HG02610 (cell line): ENCODE measurements at regions not wholly inside any gene's neighbourhood (a gene's known extent, or its start where the extent isn't known, plus 50 kb on each side); places are given as distances from the start of the nearest gene placed in this dataset.
"Not testable (repeated sequence)": the region's sequence is repeated elsewhere in the genome, so short reads cannot be mapped to it uniquely, and the experiment has no call there.

Experiments
- ATAC-seq: cut with Tn5 transposase; IDR thresholded peaks from one replicate; pipeline ENCODE4 v1.9.1; 2021; ENCODE audit warnings: mild to moderate bottlenecking, moderate library complexity; ENCODE audit not compliant: unreplicated experiment

DNA sequence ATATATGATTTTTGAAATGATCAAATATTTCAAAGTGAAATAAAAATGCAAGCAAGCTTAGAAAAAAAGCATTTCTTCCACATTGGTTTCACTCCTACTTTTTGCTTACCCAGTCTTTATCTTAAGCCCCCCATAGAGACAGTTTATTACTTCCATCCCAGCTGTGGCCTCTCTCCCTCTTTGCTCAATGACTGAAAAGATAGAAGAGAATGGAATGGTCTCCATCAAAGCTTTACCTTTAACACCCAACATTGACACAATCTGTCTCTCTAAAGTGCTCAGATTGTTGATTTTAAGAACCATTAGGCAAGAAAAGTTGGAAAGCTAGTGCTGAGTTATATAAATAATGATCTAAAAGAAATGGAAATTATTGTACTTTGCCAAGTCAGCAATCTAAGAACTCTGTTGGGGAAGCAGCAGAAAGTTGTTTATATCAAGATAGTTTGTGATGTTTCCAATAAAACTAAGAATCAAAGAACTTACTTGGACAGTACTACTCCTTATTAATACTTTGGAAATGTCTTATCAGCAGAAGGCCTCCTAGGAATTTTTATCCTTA, 277.5 kb upstream of the NREP start:
- ATAC-seq = no peak

DNA sequence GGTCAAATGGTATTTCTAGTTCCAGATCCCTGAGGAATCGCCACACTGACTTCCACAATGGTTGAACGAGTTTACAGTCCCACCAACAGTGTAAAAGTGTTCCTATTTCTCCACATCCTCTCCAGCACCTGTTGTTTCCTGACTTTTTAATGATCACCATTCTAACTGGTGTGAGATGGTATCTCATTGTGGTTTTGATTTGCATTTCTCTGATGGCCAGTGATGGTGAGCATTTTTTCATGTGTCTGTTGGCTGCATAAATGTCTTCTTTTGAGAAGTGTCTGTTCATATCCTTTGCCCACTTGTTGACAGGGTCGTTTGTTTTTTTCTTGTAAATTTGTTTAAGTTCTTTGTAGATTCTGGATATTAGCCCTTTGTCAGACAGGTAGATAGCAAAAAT, 269.9 kb upstream of the NREP start:
- ATAC-seq = not testable (repeated sequence)

DNA sequence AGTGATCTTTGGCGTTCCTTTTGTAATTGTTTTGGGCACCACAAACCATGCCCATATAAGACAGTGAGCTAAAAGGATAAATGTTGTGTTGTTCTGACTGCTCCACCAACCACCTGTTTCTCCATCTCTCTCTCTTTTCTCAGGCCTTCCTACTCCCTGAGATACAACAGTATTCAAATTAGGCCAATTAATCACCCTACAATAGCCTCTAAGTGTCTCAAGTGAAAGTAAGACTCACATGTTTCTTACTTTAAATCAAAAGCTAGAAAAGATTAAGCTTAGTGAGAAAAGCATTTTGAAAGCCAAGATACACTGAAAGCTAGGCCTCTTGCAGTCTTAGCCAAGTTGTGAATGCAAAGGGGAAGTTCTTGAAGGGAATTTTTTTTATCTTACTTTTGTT, 268.8 kb upstream of the NREP start:
- ATAC-seq = peak; percentile 82

DNA sequence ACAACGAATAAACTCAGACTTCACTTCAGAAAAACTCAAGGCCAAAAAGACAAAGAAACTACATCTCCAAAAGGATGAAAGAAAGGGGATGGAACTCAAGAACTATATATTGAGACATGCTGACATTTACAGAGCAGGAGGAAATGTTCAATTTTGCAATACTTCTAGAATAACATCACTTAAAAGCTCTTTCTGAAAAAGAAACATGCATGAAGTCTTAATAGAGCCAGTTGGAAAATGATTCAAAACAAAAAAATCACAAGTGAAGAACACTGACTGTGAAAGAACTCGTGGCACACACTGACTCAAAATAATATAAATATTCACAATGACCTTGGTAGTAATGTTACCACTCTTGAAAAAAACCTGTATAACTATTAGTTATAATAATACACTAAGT, 267.8 kb upstream of the NREP start:
- peak; percentile 29 for ATAC-seq

DNA sequence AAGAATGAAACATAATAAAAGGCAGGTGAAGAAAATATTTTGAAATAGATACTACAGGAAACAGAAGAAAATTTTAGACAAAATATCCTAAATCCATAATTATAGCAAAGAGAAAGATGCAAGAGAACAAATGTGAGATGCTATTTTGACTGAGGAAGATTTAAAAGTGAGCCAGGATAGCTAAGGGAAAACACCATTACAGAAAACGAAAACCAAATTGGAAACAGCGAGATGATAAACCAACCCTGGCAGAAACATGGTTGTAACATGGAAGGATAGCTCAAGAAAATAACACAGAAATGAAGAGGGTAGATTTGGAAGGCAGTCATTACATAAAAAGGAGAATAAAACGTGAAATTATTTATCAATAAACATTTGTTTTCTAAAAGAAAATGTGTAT, 267.2 kb upstream of the NREP start:
- ATAC-seq = no peak

DNA sequence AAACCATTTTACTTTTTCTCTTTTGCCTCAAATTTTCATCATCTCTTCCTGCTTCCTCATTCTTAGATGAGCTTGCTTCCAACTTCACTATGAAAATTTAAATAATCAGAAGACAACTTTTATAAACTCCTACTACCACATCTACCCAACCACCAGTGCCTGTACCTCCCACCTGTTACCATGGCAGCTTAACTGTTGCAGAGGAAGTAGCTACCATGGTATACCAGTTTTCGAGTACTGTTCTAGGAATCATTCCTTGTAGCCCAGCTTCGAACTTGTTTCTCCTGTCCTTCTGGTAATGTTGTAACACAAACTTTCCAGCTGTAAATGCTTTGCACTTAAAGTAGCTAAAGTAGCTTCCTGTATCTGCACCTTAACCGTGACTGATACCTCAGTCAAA, 266.8 kb upstream of the NREP start:
- ATAC-seq = no peak

DNA sequence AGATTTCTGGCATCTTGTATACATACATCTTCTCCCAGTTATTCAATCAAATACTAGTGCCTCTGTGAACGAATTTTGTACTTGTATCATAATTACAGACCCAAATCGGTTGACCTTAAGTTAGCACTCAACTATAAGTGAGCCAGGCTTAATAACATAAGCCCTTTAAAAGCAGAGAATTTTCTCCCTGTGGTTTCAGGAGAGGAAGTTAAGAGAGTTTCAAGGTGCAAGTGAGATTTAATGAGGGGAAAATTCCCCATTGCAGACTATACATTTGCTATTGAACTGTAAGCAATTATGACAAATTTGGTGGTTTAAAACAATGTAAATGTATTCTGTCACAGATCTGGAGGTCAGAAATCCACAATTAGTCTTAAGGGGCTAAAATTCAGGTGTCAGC, 261.9 kb upstream of the NREP start:
- no peak for ATAC-seq

DNA sequence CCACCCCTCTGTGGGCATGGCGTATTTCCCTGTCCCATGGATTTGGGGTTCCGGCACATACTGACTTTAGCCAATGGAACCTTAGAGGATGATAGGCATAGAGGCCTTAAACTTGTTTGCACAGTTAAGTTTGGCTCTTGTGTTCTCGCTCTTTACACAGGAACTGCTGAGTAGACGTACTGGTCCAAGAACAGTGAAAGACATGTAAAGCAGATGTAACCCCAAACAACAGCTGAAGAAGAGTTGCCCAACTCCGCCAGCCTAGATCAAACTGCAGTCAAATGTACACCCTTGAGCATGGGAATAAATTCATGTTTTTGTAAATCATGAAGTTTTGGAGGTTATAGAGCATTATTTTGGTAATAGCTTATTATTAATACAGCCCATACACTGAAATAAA, 260.0 kb upstream of the NREP start:
- no peak for ATAC-seq

DNA sequence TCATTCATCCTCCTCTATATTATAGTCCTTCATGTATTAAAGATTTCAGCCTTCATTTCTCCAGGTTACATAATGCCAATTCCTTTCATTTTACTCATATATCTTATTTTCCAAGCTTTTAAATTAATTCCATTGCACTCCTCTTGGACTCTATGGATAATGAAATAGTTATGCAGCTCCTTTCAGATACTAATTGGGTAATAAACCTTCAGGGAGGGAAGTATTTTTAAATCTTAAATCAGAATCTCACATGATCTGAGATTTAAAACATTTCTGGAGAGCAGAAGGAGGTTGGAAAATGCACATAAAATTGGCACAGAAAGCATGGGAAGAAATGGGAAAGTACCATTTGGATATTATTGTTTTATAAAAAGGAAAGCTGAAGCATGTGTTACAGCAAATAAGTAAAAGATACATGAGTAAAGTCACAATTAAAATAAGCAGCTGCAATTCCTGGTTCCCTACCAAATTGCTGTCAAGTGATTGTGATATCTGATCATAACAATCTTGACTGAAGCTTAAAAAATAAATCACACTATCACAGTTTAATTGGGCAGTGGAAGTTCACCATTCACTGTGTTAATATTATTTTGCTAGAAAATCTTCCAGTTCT, 257.9 kb upstream of the NREP start:
- ATAC-seq = no peak

DNA sequence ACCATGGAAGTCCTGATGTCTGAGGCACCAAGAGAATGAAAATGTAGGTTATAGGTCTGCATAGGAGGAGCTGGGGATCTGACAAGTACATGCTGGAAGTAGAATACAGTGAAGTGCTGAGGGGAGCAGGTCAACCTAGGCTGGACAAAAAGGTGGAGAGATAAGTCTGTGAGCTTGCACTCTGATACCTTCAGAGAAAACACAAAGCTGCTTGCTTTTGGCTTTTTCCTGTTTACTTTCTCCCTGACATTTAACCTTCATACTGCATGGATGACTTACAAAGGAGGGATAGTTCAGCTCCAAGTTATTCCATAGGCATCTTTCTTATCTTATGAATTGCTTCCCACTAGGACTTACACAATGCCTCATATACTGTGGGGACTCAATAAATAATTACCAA, 256.7 kb upstream of the NREP start:
- ATAC-seq = no peak

DNA sequence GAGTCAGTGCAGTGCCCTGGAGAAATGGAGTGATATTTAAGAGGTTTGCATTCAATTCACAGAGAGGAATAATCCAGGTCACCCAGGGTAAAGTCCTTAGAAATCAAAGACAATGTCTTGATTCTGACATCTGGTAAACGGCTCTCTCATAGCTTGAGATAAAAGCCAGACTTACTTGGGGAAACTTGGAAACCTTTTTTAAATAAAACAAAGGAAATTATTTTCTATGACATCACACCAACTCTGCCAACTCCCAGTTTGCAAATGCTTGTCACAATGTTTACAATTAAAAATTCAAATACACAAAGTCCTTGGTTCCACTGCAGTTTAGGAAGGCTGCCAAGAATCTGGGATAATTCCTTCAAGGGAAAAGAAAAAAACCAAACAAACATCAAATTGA, 255.1 kb upstream of the NREP start:
- ATAC-seq = no peak

DNA sequence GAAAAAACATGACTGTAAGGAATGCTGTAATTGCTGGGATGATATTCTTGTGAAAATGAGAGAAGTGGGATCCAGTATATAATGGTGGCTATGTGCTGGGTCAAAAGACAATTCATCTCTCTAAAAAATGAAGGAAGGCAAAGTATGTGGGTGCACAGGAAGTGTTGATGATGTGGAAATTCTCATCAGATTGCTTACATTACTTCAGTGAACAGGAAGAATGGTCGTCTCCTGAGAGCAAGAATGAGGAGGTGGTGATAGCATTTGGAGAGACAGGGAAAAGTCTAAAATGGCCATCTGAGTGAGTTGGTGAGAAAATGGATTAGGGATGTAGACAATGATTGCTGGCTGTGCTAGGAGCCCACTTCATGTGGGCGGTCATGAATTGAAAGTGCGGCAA, 253.5 kb upstream of the NREP start:
- ATAC-seq = no peak

DNA sequence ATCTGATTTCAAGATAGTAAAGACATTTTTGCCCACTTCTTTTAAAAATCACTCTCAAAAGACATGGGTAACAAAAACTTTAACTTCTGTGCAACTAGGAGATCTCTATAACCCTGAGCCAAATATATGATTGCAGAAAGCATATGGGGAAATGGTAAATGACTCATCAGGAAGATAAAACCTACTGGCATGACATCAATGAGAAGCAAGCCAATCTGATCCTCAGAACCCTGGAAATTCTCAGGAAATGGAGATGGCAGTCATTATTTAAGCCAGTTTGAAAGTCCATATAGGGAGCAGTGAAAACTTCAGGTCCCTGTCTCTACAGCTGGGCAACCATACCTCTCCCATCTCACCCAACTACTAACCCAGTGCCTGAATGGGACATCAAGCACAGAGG, 249.7 kb upstream of the NREP start:
- no peak for ATAC-seq

DNA sequence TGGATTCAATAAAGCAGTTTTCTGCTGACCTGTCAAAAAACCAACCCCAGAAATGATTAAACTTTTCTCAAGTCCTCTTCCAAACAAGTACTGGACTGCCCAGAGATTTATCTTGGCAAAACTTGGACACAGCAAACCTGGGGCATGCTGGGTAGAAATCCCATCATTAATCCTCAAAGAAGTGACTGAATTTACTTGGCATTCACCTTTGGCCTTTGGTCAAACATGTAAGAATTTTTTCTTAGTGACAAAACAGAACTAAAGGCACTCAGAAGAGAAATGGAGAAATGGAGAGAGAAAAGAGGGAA, 248.6 kb upstream of the NREP start:
- ATAC-seq = no peak

DNA sequence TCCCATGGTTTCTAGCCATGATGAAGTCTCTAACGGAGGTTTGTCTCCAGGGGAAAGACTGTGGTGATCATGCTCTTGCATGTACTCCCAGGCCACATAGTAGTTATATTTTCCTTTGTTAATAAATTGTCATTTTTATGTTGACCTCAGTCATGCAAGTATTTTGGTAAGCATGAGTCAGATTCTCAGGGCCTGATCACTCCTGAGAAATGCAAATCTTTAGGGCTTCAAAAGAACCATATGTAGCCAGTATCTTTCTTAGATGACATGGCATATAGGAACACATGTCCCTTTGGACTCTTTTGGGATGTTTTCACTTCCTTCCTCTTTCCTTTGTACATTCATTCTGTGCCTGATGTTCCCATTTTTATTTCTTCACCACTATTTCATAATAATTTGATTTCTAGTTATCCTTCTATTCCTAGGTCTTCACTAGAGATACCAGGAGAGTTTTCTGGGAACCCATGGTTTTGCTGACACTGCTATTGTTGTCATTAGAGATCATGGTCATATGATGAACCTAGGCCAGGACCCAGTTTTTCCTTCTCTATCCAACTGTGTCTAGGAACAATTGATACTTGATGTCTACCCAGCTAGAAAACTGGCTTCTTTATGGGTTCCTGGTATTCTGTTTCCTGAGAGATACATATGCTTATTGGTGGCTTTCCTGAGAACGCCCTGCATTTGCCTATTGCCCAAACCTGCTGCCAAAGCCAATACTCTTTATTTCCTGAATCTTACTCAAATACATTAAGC, 248.1 kb upstream of the NREP start:
- ATAC-seq = peak; percentile 94

DNA sequence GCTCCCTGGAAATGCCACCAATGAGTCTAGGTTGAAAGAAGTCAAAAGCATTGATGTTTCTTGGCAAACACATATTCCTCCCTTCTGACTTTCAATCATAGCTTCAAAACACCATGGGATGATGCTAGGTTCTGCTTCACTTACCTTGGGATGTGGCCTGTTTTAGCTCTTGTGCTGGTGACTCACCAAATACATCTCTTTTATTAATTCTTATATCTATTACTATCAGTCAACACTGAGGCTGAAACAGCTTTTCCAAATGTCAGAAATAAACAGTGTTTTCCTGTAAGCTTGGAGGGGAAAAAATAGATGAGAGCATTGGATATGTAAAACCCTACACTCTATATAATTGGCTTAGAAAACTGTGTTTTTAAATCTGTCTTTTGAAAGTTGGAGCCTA, 245.4 kb upstream of the NREP start:
- no peak for ATAC-seq

DNA sequence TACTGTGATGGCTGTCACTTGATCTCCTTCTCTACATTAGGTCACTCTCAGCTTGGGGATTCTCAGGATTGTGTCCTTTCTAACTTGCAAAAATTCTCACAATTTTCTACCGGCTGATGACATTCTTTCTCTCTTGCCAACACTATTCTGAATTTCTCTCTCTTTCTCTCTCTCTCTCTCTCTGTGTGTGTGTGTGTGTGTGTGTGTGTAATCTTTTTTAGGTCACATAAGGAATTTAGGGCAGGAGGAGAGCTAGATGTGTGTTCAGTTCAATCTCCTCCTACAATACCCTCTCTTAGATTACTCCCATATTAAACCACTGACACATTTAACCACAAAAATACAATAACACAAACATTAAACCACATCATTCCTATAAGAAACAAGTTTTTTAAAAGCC, 242.3 kb upstream of the NREP start:
- no peak for ATAC-seq

DNA sequence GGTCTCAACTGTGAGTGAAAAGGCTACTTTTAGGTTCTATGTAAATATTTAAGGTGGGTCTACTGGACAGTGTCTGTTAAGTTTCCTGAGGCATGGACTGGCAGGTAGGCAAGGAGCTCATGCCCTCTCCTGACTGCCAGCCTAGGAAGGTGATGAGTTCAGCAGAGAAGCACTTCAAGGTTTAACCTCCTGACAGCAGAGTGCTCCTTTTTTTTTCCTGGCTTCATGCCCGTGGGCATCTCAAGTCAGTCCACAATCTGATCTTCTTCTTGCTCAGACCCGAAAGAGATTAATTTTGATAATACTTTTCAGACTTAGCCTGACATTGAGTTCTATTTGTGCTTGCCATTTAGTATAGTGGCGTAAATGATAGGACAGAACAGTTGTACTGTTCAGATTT, 241.9 kb upstream of the NREP start:
- ATAC-seq = no peak

DNA sequence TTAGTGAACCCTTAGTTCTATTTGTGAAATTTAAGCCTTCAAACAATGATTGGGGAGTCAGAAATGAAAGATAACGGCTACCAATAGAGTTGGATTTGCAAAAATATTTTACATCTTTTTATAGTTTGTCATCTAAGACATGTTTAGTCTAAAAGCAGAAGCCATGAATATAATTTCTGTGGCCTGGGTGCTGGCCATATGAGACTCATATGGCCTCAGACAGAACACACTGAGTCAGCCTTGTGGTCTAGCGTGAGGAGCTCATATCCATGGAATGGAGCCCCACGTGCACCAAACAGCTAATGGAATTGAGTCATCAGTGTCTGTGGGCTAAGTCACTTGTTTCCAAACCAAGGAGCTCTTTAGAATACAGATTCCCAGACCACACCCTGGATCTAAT, 240.7 kb upstream of the NREP start:
- ATAC-seq = no peak

DNA sequence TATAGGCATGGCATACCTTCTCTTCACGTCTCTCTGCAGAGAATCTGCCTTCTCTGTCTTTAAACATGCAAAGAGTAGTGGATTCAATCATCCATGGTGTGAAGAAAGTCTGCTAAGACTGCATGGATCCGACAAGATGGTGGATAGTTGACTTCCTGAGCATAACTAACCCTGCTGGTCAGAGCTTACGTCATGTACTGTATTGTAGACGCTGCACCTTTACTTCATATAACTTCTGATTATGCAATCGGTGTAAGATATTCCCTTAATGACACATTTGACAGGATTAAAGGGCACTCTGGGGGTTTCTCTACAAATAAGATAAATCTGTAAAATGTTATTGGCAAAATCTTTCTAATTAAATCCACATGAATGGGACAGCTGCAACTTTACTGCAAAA, 240.3 kb upstream of the NREP start:
- no peak for ATAC-seq

DNA sequence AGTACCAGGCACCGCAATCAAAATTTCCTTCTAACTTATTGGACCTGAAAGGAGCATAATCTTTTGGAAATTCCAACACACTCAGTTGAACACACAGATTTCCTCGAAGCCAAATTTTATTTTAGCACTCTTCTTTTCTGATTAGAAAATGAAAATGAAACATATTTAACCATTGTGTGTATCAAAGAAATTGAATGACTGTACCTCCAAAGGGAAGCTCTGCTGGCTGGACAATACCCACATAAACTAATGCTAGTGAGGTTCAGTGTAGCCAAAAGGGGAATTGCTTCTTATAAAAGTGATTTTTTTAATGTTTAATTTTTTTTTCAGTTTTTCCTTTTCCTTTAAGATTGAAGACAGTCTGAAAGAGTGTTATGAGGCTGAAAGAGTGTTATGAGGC, 239.6 kb upstream of the NREP start:
- ATAC-seq = no peak

DNA sequence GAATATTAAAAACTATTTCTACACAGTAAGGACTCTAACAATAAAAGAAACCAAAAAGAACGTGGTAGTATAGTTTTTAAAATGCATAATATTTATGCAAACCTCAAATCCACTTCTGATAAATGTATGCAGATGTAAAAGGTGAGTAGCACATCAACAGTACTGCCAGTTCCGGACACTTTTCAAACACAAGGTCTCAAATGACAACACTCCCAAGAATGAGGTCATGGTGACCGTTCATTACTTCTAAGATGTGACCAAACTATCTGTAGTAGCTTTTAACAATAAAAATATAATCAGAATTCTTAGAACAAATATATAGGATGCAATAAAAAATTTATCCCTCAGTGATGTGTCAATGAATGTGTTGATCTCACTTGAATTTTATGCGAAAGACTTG, 238.7 kb upstream of the NREP start:
- ATAC-seq = no peak

DNA sequence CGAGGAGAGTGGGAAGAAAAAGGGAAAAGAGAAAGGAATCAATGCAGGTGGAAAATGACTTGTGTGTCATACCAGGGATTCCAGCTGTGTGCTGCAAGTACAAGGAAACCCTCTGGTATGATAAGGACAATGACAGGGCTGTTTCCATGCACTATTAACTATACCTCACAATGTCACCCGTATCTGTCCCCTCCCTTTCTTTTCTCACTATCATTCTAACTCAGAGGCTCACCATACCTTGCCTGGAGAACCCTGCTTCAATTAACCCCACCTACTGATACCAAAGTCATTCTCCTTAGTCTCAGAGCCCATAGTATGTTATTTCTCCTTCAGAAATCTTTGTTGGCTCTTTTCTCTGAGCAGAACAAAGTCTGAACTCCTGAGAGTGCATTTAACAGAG, 236.2 kb upstream of the NREP start:
- ATAC-seq = peak; percentile 93
